PC-9 (cell line): ENCODE measurements at regions not wholly inside any gene's neighbourhood (a gene's known extent, or its start where the extent isn't known, plus 50 kb on each side); places are given as distances from the start of the nearest gene placed in this dataset.
A peak's percentile ranks its signal among the peaks of the same experiment; 100 is the strongest.

ENCODE experiments used
- BruUV-seq: library from RNA; stranded (reverse); fragments of 400-500 nt; replicated peaks from 2 replicates; lab custom pipeline; 2021; lab: Mats Ljungman, UMichigan
- CTCF ChIA-PET: fragments of 300-600 bp; sonication (Branson Sonifier 250); formaldehyde crosslinking; loops from one replicate; lab custom pipeline; 2022; ENCODE audit warnings: antibody characterized with exemption; lab: Charles Lee
- POLR2A ChIA-PET: fragments of 300-600 bp; sonication (Branson Sonifier 250); formaldehyde crosslinking; loops from one replicate; lab custom pipeline; 2022; ENCODE audit warnings: antibody characterized with exemption; ENCODE audit not compliant: unreplicated experiment; lab: Charles Lee
- DNase-seq, 2 experiments: peaks; one replicate each; pipeline versions ENCODE4 v3.0.0 to v3.0.0-alpha.2; 2015 to 2022; ENCODE audit warnings: mixed read lengths in 1 of 2
- H2AFZ ChIP-seq: fragments of 200-600 bp; sonication (generic); 2 replicates; pipeline ENCODE4 v1.8.1; 2017; ENCODE audit warnings: antibody characterized with exemption
- H3F3A ChIP-seq: fragments of 200-600 bp; sonication (generic); 2 replicates; pipeline ENCODE4 v1.8.1; 2017; ENCODE audit warnings: antibody characterized with exemption, mild to moderate bottlenecking, low read depth; ENCODE audit not compliant: insufficient read depth
- H3K27ac ChIP-seq: fragments of 200-600 bp; sonication (generic); 2 replicates; pipeline ENCODE4 v1.6.1; 2016; ENCODE audit warnings: mixed run types
- H3K27me3 ChIP-seq: fragments of 200-600 bp; sonication (generic); 2 replicates; pipeline ENCODE4 v1.6.1; 2016; ENCODE audit warnings: low read depth, mixed run types; ENCODE audit not compliant: insufficient read depth
- H3K36me3 ChIP-seq: fragments of 200-600 bp; sonication (generic); 2 replicates; pipeline ENCODE4 v1.6.1; 2016; ENCODE audit warnings: low read depth, mixed run types
- H3K4me1 ChIP-seq: fragments of 200-600 bp; sonication (generic); replicated peaks from 2 replicates; pipeline ENCODE4 v1.6.1; 2016; ENCODE audit warnings: mixed run types; ENCODE audit not compliant: insufficient read depth
- H3K4me2 ChIP-seq: fragments of 200-600 bp; sonication (generic); 2 replicates; pipeline ENCODE4 v1.6.1; 2017; ENCODE audit warnings: mixed run types
- H3K4me3 ChIP-seq: fragments of 200-600 bp; sonication (generic); 2 replicates; pipeline ENCODE4 v1.6.1; 2016; ENCODE audit warnings: mixed run types
- H3K79me2 ChIP-seq: fragments of 200-600 bp; sonication (generic); 2 replicates; pipeline ENCODE4 v1.6.1; 2017; ENCODE audit warnings: low read depth, mixed run types
- H3K9me2 ChIP-seq: fragments of 200-600 bp; sonication (generic); 2 replicates; pipeline ENCODE4 v1.8.1; 2017; ENCODE audit warnings: mild to moderate bottlenecking; ENCODE audit not compliant: insufficient read depth
- H3K9me3 ChIP-seq: fragments of 200-600 bp; sonication (generic); 2 replicates; pipeline ENCODE4 v1.8.1; 2016; ENCODE audit warnings: low read depth; ENCODE audit not compliant: insufficient read depth
- H4K20me1 ChIP-seq: fragments of 200-600 bp; sonication (generic); 2 replicates; pipeline ENCODE4 v1.8.1; 2017; ENCODE audit not compliant: insufficient read depth
- EZH2 ChIP-seq: fragments of 200-600 bp; sonication (generic); IDR thresholded peaks from 2 replicates; pipeline ENCODE4 v1.8.0; 2017; ENCODE audit warnings: antibody characterized with exemption, low read depth
- intact Hi-C: fragments of 100-400 bp; cut with micrococcal nuclease; formaldehyde crosslinking; loops from one replicate; pipeline ENCODE4 v1.10.0; 2022; ENCODE audit not compliant: unreplicated experiment
- TF ChIP-seq, protein P1 (sequence below): fragments of 200-600 bp; sonication (generic); conservative IDR thresholded peaks from 2 replicates; pipeline ENCODE4 v1.6.1; 2017; ENCODE audit warnings: mixed run types, antibody characterized with exemption, mild to moderate bottlenecking, moderate library complexity

DNA sequence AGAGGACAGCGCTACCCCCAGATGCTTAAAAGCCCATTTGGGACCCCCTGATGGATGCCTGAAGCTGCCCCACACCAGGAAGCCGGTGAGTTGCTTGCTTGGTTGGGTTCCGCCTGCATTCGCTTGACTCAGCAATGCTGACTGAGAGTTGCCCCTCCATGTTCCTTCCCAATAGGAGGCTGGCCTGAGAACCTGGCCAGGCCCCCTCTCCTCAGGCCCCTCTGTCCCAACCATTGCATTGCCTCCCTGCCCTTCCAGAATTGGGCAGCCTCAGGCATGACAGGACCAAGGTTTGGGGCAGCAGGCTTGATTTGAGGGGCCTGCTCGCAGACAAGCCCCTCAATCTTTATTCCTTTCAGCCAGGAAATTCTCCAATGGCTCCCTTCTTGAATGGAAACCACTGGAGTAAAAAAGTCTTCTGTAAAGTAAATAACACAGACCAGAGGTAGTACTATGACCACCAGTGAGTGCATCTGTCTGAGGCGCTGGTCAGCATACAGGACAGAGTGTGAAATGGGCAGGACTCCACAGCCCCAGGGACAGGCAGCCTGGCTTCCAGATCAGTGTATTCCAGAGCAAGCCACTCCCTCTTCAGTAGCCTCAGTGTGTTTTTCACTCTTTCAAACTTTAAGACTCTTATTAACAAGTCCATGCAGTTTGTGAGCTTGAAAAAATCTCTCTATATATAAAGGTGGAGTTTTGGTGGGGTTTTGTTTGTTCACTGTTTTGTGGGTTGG, 104.7 kb downstream of the C1QL2 start:
- DNase-seq: no peak
- Histone ChIP-seq H3K36me3 (no peaks in the 10 kb centered on the region), H3K27ac (no peak overlapping the region), H3K79me2 (no peaks in the 10 kb centered on the region), H3F3A (0 out of 2 replicates have a peak, but pooled peaks cover 5% of the 10 kb centered on the region), H3K4me3 (no peak overlapping the region), H3K9me2 (no peaks in the 10 kb centered on the region), H3K4me2 (no peak overlapping the region), H4K20me1 (no peaks in the 10 kb centered on the region), H3K27me3 (peaks cover 12% of the 10 kb centered on the region; the same call in 1 of the 2 replicates), H2AFZ (no peak overlapping the region), H3K4me1 (peaks cover 15% of the 10 kb centered on the region), H3K9me3 (peaks cover 10% of the 10 kb centered on the region; the same call in 1 of the 2 replicates)
- intact Hi-C loops: no loop called here
- ChIA-PET CTCF (no interaction called here), POLR2A (no interaction called here)
- TF ChIP-seq, protein P1, sequence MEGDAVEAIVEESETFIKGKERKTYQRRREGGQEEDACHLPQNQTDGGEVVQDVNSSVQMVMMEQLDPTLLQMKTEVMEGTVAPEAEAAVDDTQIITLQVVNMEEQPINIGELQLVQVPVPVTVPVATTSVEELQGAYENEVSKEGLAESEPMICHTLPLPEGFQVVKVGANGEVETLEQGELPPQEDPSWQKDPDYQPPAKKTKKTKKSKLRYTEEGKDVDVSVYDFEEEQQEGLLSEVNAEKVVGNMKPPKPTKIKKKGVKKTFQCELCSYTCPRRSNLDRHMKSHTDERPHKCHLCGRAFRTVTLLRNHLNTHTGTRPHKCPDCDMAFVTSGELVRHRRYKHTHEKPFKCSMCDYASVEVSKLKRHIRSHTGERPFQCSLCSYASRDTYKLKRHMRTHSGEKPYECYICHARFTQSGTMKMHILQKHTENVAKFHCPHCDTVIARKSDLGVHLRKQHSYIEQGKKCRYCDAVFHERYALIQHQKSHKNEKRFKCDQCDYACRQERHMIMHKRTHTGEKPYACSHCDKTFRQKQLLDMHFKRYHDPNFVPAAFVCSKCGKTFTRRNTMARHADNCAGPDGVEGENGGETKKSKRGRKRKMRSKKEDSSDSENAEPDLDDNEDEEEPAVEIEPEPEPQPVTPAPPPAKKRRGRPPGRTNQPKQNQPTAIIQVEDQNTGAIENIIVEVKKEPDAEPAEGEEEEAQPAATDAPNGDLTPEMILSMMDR: no peak
- TF ChIP-seq EZH2: no peak
- no TSS peak for BruUV-seq

DNA sequence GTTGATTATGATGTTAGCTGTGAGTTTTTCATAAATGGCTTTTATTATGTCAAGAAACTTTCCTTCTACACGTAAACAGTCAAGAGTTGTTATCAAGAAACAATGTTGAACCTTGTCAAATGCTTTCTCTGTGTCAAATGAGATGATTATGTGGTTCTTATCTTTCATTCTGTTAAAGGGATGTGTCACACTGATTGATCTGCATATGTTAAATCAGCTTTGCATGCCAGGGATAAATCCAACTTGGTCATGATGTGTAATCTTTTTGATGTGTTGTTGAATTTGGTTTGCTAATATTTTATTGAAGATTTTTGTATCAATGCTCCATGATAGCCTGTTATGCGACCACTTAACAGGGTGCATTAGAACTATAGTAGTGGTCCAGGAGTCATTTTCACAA, 107.3 kb downstream of the C1QL2 start:
- H3K4me3 ChIP-seq: no peak overlapping the region
- no peaks in the 10 kb centered on the region for H3K79me2 ChIP-seq
- peaks cover 10% of the 10 kb centered on the region; the same call in 1 of the 2 replicates for H3K9me3 ChIP-seq
- H2AFZ ChIP-seq: no peak overlapping the region
- no peaks in the 10 kb centered on the region for H3K36me3 ChIP-seq
- H3F3A ChIP-seq: 0 out of 2 replicates have a peak, but pooled peaks cover 5% of the 10 kb centered on the region
- no peak overlapping the region for H3K27ac ChIP-seq
- no peak for DNase-seq
- CTCF ChIA-PET: no interaction called here
- peaks cover 8% of the 10 kb centered on the region; the same call in 1 of the 2 replicates for H3K27me3 ChIP-seq
- no peaks in the 10 kb centered on the region for H3K9me2 ChIP-seq
- H3K4me1 ChIP-seq: peaks cover 15% of the 10 kb centered on the region
- POLR2A ChIA-PET: no interaction called here
- intact Hi-C loops: no loop called here
- TF ChIP-seq, protein P1: no peak
- no peak for TF ChIP-seq EZH2
- BruUV-seq: no TSS peak
- H3K4me2 ChIP-seq: no peak overlapping the region
- H4K20me1 ChIP-seq: no peaks in the 10 kb centered on the region

DNA sequence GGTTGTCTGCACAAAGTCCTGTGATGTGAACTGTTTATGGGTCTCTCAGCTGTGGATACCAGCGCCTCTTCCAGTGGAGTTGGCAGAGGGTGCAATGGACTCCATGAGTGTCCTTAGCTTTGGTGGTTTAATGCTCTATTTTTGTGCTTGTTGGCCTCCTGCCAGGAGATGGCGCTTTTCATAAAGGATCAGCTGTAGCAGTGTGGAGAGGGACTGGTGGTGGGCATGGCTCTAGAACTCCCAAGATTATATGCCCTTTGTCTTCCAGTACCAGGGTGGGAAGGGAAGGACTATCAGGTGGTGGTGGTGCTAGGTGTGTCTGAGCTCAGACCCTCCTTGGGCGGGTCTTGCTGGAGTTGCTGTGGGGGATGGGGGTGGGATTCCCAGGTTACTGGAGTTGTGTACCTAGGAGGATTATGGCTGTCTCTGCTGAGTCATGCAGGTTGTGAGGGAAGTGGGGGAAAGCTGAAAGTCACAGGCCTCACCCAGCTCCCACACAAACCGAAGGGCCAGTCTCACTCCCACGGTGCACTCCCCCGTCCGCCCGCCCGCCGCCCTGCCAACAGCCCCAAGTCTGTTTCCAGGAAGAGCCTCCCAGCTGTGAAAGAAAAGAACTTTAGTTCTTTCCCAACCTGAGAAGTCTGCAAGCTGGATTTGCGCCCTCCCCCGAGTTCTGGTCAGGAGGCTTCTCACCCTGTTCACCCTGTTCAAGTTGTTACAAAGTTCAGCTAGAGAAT, 108.1 kb downstream of the MARCO start:
- ChIA-PET CTCF (interaction anchor here (0.6 kb wide), 1 partner anchor 192 kb away, joined by 8 read pairs; no protein-coding TSS in a partner anchor), POLR2A (no interaction called here)
- Histone ChIP-seq H3K79me2 (no peaks in the 10 kb centered on the region), H3K9me2 (no peaks in the 10 kb centered on the region), H3K27me3 (peaks cover 2% of the 10 kb centered on the region; the same call in 1 of the 2 replicates), H3K4me3 (no peak overlapping the region), H3F3A (0 out of 2 replicates have a peak, but pooled peaks cover 5% of the 10 kb centered on the region), H3K9me3 (peaks cover 4% of the 10 kb centered on the region; the same call in 1 of the 2 replicates), H3K27ac (no peak overlapping the region), H3K36me3 (no peaks in the 10 kb centered on the region), H3K4me2 (no peak overlapping the region), H3K4me1 (peaks cover 15% of the 10 kb centered on the region), H2AFZ (peak overlapping the region; percentile 52; the same call in 1 of the 2 replicates), H4K20me1 (no peaks in the 10 kb centered on the region)
- no TSS peak for BruUV-seq
- intact Hi-C loops: no loop called here
- no peak for TF ChIP-seq EZH2
- TF ChIP-seq, protein P1: no peak
- DNase-seq: no peak
